ENCODE measurements at regions not wholly inside any gene's neighbourhood (a gene's known extent, or its start where the extent isn't known, plus 50 kb on each side); places are given as distances from the start of the nearest gene placed in this dataset.

DNA sequence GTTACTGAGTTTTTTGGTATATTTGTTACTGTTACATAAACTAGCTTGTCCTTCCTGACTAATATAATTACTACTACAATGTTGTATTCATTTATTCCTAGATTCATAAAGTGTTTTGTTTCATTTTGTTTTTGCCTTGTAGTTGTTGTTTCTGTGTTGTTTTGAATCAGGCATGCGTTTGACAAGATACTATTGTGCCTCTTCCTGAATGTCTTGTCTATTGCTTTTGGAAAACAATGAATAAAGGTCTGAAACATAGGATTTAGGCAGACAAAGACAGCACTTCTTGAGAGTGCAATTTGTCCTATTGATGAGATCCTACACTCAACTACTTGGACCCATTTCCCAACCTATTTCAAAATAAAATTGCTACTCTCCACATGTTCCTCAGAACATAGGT lies 630.4 kb upstream of the BOD1L1 start:
- no peak overlapping the region for H3K56ac ChIP-seq (ENCODE audit: insufficient read length, low read depth, low read length)
- Mint-ChIP-seq H3K4me3 (no peak overlapping the region), H3K27ac (no peak overlapping the region), H3K9me3 (peaks cover 0 to 3% of the 10 kb centered on the region in 2 experiments; a peak in 1 of 5 replicates), H3K36me3 (ENCODE audit: insufficient read depth in 1 of 3, low read depth in 3 of 3) (peaks cover 0 to 3% (median 0%) of the 10 kb centered on the region in 3 experiments; a peak in 2 of 7 replicates), H3K27me3 (ENCODE audit: low read depth) (no peaks in the 10 kb centered on the region), H3K4me1 (peaks cover 2 to 7% of the 10 kb centered on the region in 2 experiments; a peak in 3 of 4 replicates)
- H2AK5ac ChIP-seq (ENCODE audit: insufficient read length, low read length): no peak overlapping the region
- H3K4me2 ChIP-seq (ENCODE audit: insufficient read depth, insufficient read length, low read length): no peak overlapping the region
- no peak overlapping the region for H2BK5ac ChIP-seq (ENCODE audit: insufficient read length, low read length)
- no peak overlapping the region for H4K5ac ChIP-seq (ENCODE audit: insufficient read length, low read depth, low read length)
- no peak overlapping the region for H4K8ac ChIP-seq (replicated peaks; ENCODE audit: insufficient read length, low read depth, low read length)
- H3K27ac ChIP-seq (ENCODE audit: insufficient read length, low read depth, low read length): no peak overlapping the region
- no peaks in the 10 kb centered on the region for H3K79me1 ChIP-seq (ENCODE audit: insufficient read depth, low read depth, low read length, poor library complexity, severe bottlenecking)
- no peak for TF ChIP-seq CTCF (conservative IDR thresholded peaks at IDR 0.05)
- no peak overlapping the region for H3K4ac ChIP-seq (ENCODE audit: low read depth, low read length)
- no peak overlapping the region for H2BK12ac ChIP-seq (ENCODE audit: insufficient read length, low read depth, low read length)
- no peak overlapping the region for H3K23ac ChIP-seq (ENCODE audit: insufficient read length, low read depth, low read length)
- no peaks in the 10 kb centered on the region for H3K9me3 ChIP-seq (ENCODE audit: control insufficient read depth, low read depth, low read length)
- H3T11ph ChIP-seq (ENCODE audit: low read length): no peak overlapping the region
- H3K18ac ChIP-seq (ENCODE audit: insufficient read length, low read depth, low read length): no peak overlapping the region
- no peaks in the 10 kb centered on the region for H4K20me1 ChIP-seq (ENCODE audit: control insufficient read depth, insufficient read depth, insufficient read length)
- no peaks in the 10 kb centered on the region for H3K4me1 ChIP-seq (ENCODE audit: insufficient read depth, low read length)
- H2BK15ac ChIP-seq (ENCODE audit: low read depth, low read length): no peak overlapping the region
- no peaks in the 10 kb centered on the region for H3K23me2 ChIP-seq (ENCODE audit: insufficient read length, low read depth, low read length, poor library complexity, severe bottlenecking)
- H4K91ac ChIP-seq (ENCODE audit: insufficient read length, low read depth, low read length): no peak overlapping the region
- no peak overlapping the region for H3K14ac ChIP-seq (ENCODE audit: insufficient read depth, low read length)
- H2AFZ ChIP-seq (ENCODE audit: low read length): no peak overlapping the region
- DNase-seq: no peak
- no CpG with 5 or more reads among the region's 1 CpG for WGBS (ENCODE audit: extremely low coverage, insufficient read length, low lambda C conversion rate)
- H3K9ac ChIP-seq (ENCODE audit: extremely low read depth, insufficient read length, low read length): no peak overlapping the region
- no peak overlapping the region for H2BK120ac ChIP-seq (ENCODE audit: low read depth, low read length, poor library complexity, severe bottlenecking)
- H3K79me2 ChIP-seq (ENCODE audit: insufficient read depth, low read length): no peaks in the 10 kb centered on the region
- H3K27me3 ChIP-seq (ENCODE audit: insufficient read depth, low read length): no peaks in the 10 kb centered on the region
- H2BK20ac ChIP-seq (ENCODE audit: low read depth, low read length, poor library complexity, severe bottlenecking): no peak overlapping the region

Measured in H9 (cell line).